ENCODE measurements at regions not wholly inside any gene's neighbourhood (a gene's known extent, or its start where the extent isn't known, plus 50 kb on each side); places are given as distances from the start of the nearest gene placed in this dataset.
"Not testable (repeated sequence)": the region's sequence is repeated elsewhere in the genome, so short reads cannot be mapped to it uniquely, and the experiment has no call there.

- DNase-seq (ENCODE audit: low read depth); H3K4me3 ChIP-seq (ENCODE audit: low read depth, low read length): not testable (repeated sequence)
Observed at GRCh38 chr14:101311186-101311585, 250.1 kb upstream of the DIO3 start.

- DNase-seq (ENCODE audit: low read depth), result no peak
- no peak overlapping the region for H3K4me3 ChIP-seq (ENCODE audit: low read depth, low read length)
Observed at GRCh38 chr14:101313268-101313667, 248.0 kb upstream of the DIO3 start.

DNA sequence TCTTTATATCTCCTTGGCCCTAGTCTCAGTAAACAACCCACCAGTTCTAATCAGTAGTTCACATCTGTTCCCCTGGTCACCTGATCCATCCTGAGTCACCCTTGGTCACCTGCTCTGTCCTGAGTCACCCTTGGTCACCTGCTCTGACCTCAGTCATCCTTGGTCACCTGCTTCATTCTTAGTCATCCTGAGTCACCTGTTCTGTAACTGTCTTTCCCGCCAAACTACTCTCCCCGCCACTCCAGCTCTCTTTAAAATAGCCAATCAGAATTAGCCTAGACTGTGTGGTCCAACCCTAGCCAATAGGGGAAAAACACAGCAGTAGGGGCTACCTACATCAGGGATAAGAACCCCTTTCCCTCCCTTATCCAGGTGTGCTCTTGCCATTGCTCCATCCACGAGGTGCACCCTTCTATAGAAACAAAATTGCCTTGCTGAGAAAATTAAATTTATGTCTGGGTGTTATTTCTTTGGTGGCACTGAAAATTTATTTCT is 245.4 kb upstream of the DIO3 start:
- H3K4me3 ChIP-seq (ENCODE audit: low read depth, low read length), result no peak overlapping the region
- DNase-seq (ENCODE audit: low read depth), result no peak

- H3K4me3 ChIP-seq (ENCODE audit: low read depth, low read length), result no peak overlapping the region
- DNase-seq (ENCODE audit: low read depth), result no peak
Observed at GRCh38 chr14:101318271-101318670, 243.0 kb upstream of the DIO3 start.

- no peak overlapping the region for H3K4me3 ChIP-seq (ENCODE audit: low read depth, low read length)
- no peak for DNase-seq (ENCODE audit: low read depth)
Observed at GRCh38 chr14:101320396-101320795, 240.9 kb upstream of the DIO3 start.

GRCh38 chr14:101322223-101322622 is 239.1 kb upstream of the DIO3 start:
- DNase-seq (ENCODE audit: low read depth), result no peak
- no peak overlapping the region for H3K4me3 ChIP-seq (ENCODE audit: low read depth, low read length)

DNA sequence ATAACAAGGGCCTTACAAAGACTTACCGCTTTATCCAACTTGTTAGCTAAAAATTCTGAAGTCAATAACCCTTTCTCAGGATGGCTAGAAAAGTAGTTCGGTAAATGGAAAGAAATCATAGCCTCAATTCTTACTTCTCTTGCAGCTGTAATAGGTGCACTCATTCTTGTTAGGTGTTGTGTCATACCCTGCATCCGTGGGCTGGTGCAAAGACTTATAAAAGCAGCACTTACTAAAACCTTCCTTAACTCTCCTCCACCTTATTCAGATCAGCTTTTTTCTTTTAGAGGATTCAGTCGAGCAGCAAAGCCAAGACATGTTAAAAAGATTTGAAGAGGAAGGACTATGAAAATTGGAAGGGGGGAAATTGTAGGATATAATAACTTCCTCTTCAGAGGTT is 238.2 kb upstream of the DIO3 start:
- H3K4me3 ChIP-seq (ENCODE audit: low read depth, low read length), result no peak overlapping the region
- DNase-seq (ENCODE audit: low read depth), result no peak

DNA sequence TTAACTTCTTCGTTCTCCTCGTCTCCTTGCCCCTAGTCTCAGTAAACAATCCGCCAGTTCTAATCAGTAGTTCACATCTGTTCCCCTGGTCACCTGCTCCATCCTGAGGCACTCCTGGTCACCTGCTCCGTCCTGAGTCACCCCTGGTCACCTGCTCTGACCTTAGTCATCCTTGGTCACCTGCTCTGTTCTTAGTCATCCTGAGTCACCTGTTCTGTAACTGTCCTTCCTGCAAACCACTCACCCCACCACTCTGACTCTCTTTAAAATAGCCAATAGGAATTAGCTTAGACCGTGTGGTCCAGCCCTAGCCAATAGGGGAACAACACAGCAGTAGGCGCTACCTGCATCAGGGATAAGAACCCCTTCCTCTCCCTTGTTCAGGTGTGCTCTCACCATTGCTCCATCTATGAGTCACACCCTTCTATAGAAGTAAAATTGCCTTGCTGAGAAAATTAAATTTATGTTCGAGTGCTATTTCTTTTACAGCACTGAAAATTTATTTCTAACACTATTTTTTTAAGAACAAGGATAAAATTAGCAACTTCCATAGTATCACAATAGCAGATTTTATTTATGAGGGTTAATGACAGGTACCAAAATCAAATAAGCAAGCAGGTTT is 237.6 kb upstream of the DIO3 start:
- not testable (repeated sequence) for DNase-seq (ENCODE audit: low read depth); H3K4me3 ChIP-seq (ENCODE audit: low read depth, low read length)

DNA sequence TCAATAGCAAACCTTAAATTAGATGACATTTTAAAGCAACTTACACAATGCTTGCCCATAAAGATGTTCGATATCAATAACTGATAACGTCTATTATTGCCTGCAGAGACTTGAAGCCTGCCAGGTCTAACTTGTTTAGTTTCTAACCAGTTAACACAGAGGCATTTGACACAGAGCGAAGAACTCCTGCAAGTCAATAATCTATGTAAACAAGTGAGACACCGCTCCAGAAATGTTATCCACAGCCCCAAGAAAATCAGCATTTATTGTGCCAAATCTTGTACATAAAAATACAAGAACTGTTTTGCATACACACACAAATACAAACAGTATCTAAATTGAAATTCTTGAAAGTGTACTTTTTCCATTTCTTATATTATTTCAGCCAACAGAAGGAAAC is 236.0 kb upstream of the DIO3 start:
- no peak for DNase-seq (ENCODE audit: low read depth)

DNA sequence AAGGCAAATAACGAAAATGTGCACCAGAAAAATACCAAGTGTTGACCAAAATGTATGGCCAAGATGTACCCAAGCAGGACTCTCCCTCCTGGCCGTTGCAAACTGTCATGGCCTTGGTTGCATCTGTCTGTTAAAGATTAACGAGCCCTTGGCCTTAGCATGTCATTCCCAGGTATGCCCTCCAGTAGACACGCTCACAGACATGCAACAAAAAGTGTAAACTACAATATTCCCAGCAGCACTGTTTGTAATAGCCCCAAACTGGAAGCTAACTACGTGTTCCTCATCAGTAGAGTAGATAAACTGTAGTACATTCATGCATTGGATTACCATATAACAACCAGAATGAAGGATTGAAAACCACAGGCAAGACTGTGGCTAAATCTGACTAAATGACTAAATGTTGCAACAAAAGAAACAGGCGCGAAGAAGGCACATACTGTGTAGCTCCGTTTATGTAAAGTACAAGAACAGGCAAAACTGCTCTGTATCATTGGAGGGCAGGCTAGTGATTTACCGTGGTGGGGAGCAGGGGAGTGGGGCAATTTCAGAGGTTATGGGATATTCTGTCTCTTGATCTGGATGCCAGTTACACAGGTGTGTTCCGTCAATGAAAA is 232.8 kb upstream of the DIO3 start:
- no peak overlapping the region for H3K4me3 ChIP-seq (ENCODE audit: low read depth, low read length)
- no peak for DNase-seq (ENCODE audit: low read depth)

More for the DNA sequence above, 236.0 kb upstream of the DIO3 start:
- H3K4me3 ChIP-seq (ENCODE audit: low read depth, low read length), result no peak overlapping the region

DNA sequence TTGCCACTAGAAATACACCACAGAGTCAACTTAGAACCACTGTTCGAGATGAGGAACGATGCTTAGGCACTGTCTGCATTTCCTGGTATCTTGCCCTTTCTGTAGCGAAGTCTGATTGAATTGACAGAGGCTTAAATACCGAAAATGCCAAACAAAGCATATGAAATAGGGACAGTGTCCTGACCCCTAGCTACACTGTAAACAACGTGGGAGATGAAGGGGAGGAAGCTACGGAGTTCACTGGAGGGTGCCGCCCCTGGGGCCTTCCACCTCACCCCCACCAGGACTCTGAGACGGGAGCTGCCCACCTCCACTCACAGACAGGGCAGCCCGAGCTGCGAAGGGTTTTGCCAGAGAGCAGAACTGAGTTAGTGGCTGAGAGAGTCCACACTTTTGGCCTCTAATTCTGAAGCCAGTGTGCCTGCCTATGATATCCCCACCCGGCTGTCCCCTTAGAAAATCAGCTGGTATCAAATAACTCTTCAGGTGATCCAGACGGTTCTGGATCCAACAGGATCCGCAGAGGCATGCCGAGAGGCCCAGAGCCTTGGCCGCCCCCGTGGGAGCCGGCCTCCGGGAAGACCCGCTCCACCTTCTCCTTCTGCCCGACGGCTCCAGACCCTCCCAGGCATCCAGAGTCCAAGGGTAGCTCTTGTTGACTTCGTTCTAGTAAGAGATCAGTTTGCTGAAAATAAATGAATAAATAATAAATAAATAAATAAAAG is 230.7 kb upstream of the DIO3 start:
- no peak for DNase-seq (ENCODE audit: low read depth)
- H3K4me3 ChIP-seq (ENCODE audit: low read depth, low read length), result no peak overlapping the region

DNA sequence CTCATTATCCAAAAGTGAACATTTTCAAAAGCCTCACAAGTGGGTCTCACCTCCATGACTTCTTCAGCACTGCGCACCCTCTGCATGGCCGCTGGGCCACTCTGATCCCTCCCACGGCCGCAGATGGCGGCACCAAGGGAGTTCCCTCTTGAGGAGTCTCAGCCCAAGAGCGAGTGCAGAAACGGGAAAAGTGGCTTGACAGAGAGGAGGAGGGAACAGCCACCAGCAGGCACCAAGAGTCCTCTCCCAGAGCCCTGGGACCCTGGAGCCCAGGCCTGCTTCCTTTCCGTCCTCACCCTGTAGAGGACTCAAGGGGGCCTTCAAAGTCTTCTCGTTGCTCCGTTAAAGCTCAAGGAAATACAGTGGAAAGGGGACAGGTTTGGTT is 230.2 kb upstream of the DIO3 start:
- DNase-seq (ENCODE audit: low read depth), result no peak
- no peak overlapping the region for H3K4me3 ChIP-seq (ENCODE audit: low read depth, low read length)

- H3K4me3 ChIP-seq (ENCODE audit: low read depth, low read length), result no peak overlapping the region
- DNase-seq (ENCODE audit: low read depth), result no peak
Observed at GRCh38 chr14:101331661-101332169, 229.6 kb upstream of the DIO3 start.

DNA sequence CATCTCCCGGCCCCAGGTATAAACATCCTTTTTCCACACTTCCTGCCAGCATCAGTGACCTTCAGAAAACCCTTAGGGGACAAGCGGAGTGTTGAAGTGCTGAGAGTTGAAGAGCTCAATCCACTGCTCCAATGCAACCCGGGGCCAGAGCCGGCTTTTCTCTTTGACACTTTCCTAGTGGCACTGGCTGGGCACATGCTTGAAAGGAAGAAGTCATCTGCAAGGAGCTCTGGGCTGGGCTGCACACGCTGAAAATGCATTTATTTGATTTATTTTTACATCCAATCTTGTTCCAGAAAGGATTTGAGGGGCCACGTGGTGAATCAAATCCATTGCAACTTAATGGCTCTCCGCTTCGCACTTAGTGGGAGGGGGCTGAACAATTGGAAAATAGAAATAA is 229.0 kb upstream of the DIO3 start:
- H3K4me3 ChIP-seq (ENCODE audit: low read depth, low read length), result no peak overlapping the region
- DNase-seq (ENCODE audit: low read depth), result no peak

- no peak overlapping the region for H3K4me3 ChIP-seq (ENCODE audit: low read depth, low read length)
- no peak for DNase-seq (ENCODE audit: low read depth)
Observed at GRCh38 chr14:101333335-101334280, 227.7 kb upstream of the DIO3 start.

- no peak overlapping the region for H3K4me3 ChIP-seq (ENCODE audit: low read depth, low read length)
- no peak for DNase-seq (ENCODE audit: low read depth)
Observed at GRCh38 chr14:101334656-101335055, 226.6 kb upstream of the DIO3 start.

GRCh38 chr14:101335061-101335661 is 226.1 kb upstream of the DIO3 start:
- no peak for DNase-seq (ENCODE audit: low read depth)
- no peak overlapping the region for H3K4me3 ChIP-seq (ENCODE audit: low read depth, low read length)

DNA sequence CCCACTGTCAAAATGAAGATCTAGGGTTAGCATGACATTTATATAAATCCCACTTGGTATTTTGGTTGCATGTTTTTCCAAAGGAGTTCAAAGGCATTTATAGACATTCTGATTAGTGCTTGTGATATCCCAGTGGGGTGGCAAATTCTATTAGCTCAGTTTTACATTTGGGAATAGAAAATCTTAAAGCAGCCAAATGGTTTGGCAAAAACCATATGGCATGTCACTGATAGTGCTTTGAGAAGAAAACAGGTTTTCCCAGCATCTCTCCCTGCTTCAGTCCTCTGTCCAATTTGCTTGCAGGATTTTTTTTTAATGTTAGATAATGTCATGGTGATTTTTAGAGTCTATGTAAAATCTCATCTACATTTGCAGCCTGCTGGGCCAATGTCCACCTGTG is 225.1 kb upstream of the DIO3 start:
- DNase-seq (ENCODE audit: low read depth), result no peak
- H3K4me3 ChIP-seq (ENCODE audit: low read depth, low read length), result no peak overlapping the region

GRCh38 chr14:101337053-101337452 is 224.2 kb upstream of the DIO3 start:
- no peak overlapping the region for H3K4me3 ChIP-seq (ENCODE audit: low read depth, low read length)
- DNase-seq (ENCODE audit: low read depth), result no peak

Measured in skeletal muscle cell (primary cell).